ENCODE measurements at regions not wholly inside any gene's neighbourhood (a gene's known extent, or its start where the extent isn't known, plus 50 kb on each side); places are given as distances from the start of the nearest gene placed in this dataset.

DNA sequence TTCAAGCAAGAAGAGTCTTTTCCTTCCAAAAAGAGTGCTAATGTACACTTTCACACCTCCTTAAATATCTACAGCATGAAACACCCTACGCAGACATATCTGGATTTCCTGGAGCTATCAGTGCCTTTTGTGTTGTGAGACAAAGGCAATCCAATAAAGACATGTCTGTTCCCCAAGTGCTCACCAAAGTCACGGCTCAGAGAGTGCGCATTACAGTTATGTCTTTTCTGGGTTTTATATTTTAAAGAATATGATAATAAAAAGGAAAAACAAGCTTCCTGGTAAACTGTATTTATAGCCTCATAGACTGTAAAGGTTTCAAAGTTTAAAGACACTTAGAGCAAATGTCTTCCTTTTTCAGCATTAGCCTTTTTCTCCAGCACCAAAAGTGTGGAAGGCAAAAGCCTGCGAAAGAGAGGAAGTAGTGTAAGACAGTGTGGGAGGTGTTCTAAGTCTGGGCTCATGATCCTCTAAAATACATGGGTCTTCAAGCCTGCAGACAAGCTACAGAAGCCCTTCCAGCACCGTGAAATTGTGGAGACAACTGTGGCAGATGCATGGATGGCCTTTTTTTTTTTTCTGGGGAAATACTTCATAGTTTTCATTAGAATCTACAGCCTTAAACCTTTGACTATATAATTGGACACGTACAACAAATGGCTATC, 135.0 kb upstream of the SLC35B3 start:
- DNase-seq (ENCODE audit: low read depth in 3 of 3, low spot score in 1 of 3) = no peak

DNA sequence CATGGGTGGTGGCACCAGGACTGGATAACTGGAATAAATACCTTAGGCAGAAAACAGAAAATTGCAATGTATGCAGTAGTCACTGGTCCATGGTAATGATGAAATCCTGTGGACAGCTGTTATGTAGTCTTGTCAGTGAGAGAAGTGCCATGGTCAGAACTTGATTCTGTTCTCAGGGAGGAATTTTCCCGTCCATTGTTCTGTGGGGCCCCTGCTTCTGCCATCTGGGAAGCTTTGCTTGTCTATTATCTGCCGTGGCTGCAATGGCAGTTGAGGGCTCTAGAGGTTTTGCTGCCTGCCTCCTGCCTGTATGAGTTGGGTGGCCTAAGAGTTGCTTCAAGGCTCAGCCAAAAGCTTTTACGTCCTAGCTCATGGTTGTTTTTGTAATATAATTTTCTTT, 126.8 kb upstream of the SLC35B3 start:
- no peak for DNase-seq (ENCODE audit: low read depth in 3 of 3, low spot score in 1 of 3)

DNA sequence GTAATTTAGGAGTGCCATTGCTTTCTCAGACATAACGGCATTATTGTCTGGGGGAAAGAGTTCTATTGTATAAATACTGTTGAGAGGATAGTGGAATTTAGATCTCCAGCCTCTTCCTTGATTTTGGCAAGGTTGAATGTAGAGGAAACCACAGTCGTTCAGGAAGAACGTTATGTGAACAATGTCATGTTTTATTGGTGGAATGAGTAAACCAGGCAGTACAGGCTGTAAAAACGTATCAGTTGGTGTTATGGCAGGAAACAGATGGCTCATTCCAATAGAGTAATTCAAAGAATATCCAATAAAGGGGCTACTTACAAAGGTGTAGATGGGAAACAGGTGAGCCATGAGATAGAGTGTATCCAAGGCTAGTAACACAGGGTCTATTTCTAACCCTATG, 123.6 kb upstream of the SLC35B3 start:
- DNase-seq (ENCODE audit: low read depth in 3 of 3, low spot score in 1 of 3) = no peak

DNA sequence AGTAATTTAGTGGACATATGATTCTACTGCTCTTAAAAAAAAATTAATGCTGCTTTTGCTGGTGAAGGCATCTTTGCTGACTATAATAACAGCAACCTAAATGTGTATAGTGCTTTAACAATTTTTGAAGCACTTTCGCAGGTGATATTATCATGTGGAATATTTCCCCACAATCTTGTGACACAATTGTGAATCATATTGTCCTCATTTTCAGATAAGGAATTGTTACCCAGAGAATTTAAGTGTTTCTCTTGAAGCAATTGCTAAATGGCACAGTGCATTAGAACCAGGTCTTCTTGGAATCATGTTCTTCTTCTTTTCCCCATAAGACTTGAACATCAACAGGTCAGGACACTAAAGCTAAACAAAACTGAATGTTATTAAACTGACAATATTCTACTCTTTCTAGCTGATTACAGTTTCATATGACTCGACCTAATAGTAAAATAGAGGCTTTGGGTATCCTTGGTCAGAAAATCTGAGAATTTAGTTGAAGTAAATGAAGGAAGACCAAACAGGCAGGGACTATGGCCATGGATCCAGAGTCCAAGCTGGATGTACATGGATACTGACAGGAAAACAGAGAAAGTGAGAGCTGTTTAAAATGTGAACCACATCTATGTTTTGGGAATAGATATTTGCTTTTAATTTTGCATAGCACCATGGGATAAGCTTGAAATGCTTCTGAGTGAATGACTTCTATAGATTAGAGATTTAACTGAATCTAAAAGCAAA, 121.8 kb upstream of the SLC35B3 start:
- DNase-seq (ENCODE audit: low read depth in 3 of 3, low spot score in 1 of 3) = no peak

DNA sequence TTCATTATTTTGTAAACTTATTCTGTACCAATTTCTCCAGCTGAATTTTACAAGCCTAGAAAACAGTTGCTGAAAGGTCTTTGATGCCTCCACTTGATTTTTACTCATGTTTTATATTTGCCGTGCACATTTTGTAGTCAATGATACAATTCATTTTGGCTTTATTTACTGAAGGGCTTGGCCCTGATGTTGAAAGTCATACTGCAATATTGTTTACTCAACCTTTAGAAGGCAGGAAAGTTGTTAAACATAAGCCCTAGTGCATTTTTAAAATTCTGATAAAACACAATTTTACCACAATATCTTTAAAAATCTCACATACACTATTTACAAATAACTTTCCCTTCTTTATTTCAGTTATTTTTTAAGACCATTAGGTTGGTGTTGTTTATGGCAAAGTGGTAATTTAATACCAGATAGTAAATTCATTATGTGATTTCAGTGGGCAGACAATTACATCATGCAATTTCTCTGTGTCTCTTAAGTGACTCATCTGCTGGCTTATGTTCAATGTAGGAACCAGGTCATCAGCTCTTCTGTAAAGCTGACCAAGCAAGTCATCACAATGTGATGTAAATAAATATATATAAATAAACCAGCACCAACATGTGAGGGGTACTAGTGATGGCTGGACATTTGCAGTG, 121.1 kb upstream of the SLC35B3 start:
- DNase-seq (ENCODE audit: low read depth in 3 of 3, low spot score in 1 of 3) = no peak

GRCh38 chr6:8551993-8552392, 116.6 kb upstream of the SLC35B3 start:
- DNase-seq (ENCODE audit: low read depth in 3 of 3, low spot score in 1 of 3) = no peak

DNA sequence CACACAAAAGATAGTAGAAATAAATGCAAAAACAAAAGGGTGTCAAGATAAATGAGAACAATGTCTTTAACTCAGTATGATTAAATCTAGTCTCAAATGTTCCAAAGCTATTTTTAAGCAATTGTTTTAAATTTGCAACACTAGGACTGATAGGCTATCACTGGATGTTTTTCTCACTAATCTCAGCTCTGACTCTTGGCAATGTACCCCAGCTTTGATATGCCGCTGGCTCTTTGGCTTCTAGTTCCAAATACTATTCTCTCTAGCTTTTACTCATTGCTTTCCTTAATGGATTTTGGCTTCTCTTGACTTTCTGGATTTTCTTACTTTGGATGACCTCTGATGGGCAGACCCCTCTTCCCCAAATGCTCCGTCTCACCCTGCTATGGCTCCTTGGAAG, 116.0 kb upstream of the SLC35B3 start:
- DNase-seq (ENCODE audit: low read depth in 3 of 3, low spot score in 1 of 3) = no peak

GRCh38 chr6:8549074-8549790, 113.9 kb upstream of the SLC35B3 start:
- DNase-seq (ENCODE audit: low read depth in 3 of 3, low spot score in 1 of 3) = no peak

- DNase-seq (ENCODE audit: low read depth in 3 of 3, low spot score in 1 of 3) = no peak
Observed at GRCh38 chr6:8546496-8546895, 111.2 kb upstream of the SLC35B3 start.

DNA sequence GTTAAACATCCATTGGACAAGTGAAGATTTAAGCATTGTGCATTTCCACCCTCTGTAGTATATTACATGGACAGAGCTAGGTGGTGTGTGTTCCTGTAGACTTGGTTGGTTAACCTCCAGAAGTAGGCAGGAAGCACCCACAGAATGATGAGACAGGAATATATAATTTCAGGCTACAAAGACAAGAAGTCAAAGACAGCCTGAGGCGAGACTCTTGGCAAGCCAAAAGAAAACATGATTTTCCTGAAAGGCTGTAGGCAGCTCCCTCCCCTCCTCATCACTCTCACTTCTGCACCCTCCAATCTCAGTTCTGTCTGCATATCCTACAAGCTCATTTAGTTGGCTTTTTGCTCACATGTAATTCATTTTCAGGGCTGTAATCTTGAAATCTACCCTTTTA, 110.0 kb upstream of the SLC35B3 start:
- no peak for DNase-seq (ENCODE audit: low read depth in 3 of 3, low spot score in 1 of 3)

DNA sequence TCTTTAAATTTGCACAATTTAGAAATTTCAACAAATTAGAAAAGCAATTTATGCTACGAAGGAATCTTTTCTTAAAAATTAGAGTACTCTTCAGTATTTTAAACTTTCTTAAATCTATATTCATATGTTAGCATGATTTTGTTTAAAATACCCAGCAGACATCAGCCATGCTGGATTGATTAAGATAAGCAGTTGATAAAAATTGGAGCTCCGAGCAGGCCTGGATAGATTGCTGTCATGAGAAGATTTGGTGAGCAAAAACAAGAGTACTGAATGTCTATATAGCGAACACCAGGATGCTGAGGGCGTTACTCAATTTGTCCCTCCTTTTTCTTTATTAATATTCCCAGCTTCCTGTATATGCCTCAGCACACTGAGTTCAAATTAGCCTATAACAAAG, 108.4 kb upstream of the SLC35B3 start:
- no peak for DNase-seq (ENCODE audit: low read depth in 3 of 3, low spot score in 1 of 3)

GRCh38 chr6:8539453-8539852, 104.1 kb upstream of the SLC35B3 start:
- DNase-seq (ENCODE audit: low read depth in 3 of 3, low spot score in 1 of 3) = no peak

GRCh38 chr6:8536122-8536521, 100.8 kb upstream of the SLC35B3 start:
- no peak for DNase-seq (ENCODE audit: low read depth in 3 of 3, low spot score in 1 of 3)

DNA sequence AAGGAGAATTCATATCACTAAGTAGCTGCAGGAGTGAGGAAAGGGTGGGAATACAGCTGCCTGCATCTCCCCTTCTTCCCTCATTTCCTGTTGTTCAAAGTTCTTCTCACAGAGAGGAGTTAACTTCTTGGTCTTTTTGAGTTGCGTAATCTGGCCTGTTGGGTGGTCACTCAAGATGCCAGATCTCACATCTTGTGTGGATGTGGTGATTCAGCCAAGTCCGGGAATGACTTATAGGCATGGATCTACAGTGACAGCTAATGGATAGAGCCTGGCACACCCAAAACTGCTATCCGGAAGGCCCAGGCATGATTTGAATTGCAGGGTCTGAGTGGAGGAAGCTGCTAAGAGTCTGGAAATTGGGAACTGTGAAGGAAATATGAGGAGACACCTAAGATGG, 100.2 kb upstream of the SLC35B3 start:
- DNase-seq (ENCODE audit: low read depth in 3 of 3, low spot score in 1 of 3) = no peak

DNA sequence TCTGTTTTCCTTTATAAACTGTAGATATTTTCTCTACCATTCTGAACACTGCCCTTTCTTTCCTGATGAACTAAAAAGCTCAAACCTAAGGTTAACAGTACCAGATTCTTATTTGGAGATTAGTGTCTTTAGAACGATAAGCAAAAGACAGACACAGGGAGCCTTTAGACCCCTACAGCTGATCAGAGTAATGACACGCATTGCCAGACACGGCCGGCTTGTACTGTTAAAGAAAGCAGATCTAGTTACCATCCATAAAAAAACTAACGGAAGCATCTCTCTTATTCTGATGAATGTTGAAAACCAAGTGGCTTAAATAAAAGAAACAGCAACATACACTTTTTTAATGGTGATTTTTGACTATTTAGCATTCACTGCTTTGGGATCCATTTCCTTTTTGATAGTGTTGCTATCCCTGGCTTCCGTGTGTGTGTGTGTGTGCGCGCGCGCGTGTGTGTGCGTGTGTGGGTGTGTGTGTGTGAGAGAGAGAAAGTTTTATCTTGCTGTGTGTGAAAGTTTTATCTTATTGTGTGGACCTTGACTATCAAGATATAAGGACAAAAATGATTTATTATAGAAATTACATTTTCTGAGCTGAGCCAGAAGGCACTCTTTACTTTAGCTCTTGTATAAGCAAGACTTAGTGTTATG, 95.6 kb upstream of the SLC35B3 start:
- DNase-seq (ENCODE audit: low read depth in 3 of 3, low spot score in 1 of 3) = no peak

GRCh38 chr6:8529250-8529649, 93.9 kb upstream of the SLC35B3 start:
- DNase-seq (ENCODE audit: low read depth in 3 of 3, low spot score in 1 of 3) = no peak

GRCh38 chr6:8527818-8528217, 92.5 kb upstream of the SLC35B3 start:
- no peak for DNase-seq (ENCODE audit: low read depth in 3 of 3, low spot score in 1 of 3)

DNA sequence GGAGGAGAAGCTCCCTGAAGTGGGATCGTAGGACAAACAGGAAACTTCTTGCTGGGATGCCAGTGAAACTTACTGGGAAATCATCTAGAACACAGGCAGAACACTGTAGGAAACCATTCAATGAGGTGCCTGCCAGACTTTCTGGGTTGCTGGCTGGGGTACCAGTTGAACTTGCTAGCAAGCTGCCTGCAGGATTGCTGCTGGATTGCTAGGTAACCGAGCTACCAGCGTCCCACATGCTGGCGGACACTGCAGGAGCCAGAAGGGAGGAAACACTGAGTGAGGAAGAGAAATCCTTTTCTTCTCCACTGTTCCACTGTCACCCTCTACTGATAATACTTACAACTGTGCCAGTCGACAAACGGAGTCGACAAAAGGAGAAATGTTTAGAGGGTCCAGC, 91.3 kb upstream of the SLC35B3 start:
- DNase-seq (ENCODE audit: low read depth in 3 of 3, low spot score in 1 of 3) = no peak

DNA sequence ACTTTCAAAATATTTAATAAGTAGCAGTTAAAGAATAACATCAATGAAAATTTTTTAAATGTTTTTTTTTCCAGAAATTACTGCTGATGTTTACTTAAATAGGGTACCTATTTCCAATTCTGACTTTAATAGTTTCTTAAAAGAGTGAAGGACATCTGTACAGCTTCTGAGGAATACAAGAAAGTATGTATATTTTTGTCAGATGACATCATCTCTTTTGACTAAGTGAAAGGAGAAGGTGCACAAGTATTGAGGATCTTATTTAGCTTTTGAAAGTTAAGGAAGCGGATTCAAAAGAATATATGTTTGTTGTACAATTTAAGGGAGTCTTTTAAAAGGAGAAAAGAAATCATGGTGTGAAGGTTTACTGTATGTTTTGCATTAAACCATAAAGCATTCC, 90.0 kb upstream of the SLC35B3 start:
- DNase-seq (ENCODE audit: low read depth in 3 of 3, low spot score in 1 of 3) = no peak

DNA sequence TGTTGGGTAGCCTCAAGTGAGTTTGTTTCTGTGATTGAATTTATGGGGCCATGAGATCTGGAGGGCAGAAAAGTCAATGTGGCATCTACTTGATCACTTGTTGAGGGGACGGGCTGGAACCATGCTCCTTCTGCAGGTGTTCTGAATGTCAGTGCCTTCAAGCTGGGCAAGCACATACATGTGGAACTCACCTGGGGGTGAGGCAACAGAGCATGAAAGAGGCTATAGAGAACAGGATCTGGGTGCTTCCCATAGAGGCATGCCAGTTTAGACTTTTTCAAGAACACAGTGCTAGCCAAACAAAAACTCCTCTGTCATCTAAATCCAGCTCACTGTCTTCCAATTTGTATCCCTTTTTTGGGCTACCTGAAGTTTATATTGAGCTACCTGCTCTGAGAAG, 77.8 kb upstream of the SLC35B3 start:
- no peak for DNase-seq (ENCODE audit: low read depth in 3 of 3, low spot score in 1 of 3)

GRCh38 chr6:8507286-8507685, 71.9 kb upstream of the SLC35B3 start:
- DNase-seq (ENCODE audit: low read depth in 3 of 3, low spot score in 1 of 3) = no peak

Data from stimulated activated CD4-positive, alpha-beta T cell treated with anti-CD3 and anti-CD28 coated beads, TNF-alpha, amount 100 ng/mL, for 1 hour (primary cell).